ENCODE measurements at regions not wholly inside any gene's neighbourhood (a gene's known extent, or its start where the extent isn't known, plus 50 kb on each side); places are given as distances from the start of the nearest gene placed in this dataset.
A peak's percentile ranks its signal among the peaks of the same experiment; 100 is the strongest.

DNA sequence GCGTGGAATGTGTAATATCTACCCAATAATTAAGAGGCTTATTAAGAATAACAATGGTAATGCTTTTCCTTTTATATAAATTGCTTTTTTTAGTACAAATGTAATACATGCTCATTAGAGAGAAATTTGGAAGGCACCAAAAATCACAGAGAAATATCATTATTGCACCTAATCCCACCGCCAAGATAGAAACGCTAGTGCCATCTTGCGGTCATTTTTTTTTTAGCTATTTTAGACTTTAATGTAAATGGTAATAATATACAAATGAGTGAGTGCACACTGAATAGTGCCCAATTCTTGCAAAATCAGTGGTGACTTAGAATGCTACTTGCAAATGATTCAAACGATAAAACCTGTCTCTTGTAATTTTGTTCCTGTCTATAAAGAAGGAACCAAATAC, 576.8 kb upstream of the TMEM132C start:
- no peaks in the 10 kb centered on the region for H3K4me1 Mint-ChIP-seq
- ATAC-seq, result no peak
- peaks cover 95% of the 10 kb centered on the region for H3K9me3 Mint-ChIP-seq
- Histone ChIP-seq H3K27ac (ENCODE audit: low read depth) (no peak overlapping the region), H3K9me2 (ENCODE audit: insufficient read depth) (no peaks in the 10 kb centered on the region), H3K4me2 (no peak overlapping the region), H3F3A (replicated peaks; ENCODE audit: low read depth) (no peaks in the 10 kb centered on the region), H2AFZ (no peak overlapping the region), H3K4me1 (ENCODE audit: insufficient read depth) (peaks cover 17% of the 10 kb centered on the region; the same call in 1 of the 2 replicates), H3K36me3 (ENCODE audit: insufficient read depth) (no peaks in the 10 kb centered on the region), H3K79me2 (replicated peaks; ENCODE audit: insufficient read depth) (no peaks in the 10 kb centered on the region), H4K20me1 (replicated peaks; ENCODE audit: insufficient read depth) (no peaks in the 10 kb centered on the region), H3K4me3 (no peak overlapping the region), H3K27me3 (ENCODE audit: insufficient read depth) (no peaks in the 10 kb centered on the region)
- H3K36me3 Mint-ChIP-seq (ENCODE audit: low read depth), result peaks cover 22% of the 10 kb centered on the region; the same call in 2 of the 3 replicates
- no peaks in the 10 kb centered on the region for H3K27me3 Mint-ChIP-seq (ENCODE audit: insufficient read depth, low read depth, poor library complexity)
- H3K27ac Mint-ChIP-seq, result no peak overlapping the region
- TF ChIP-seq, protein P1, sequence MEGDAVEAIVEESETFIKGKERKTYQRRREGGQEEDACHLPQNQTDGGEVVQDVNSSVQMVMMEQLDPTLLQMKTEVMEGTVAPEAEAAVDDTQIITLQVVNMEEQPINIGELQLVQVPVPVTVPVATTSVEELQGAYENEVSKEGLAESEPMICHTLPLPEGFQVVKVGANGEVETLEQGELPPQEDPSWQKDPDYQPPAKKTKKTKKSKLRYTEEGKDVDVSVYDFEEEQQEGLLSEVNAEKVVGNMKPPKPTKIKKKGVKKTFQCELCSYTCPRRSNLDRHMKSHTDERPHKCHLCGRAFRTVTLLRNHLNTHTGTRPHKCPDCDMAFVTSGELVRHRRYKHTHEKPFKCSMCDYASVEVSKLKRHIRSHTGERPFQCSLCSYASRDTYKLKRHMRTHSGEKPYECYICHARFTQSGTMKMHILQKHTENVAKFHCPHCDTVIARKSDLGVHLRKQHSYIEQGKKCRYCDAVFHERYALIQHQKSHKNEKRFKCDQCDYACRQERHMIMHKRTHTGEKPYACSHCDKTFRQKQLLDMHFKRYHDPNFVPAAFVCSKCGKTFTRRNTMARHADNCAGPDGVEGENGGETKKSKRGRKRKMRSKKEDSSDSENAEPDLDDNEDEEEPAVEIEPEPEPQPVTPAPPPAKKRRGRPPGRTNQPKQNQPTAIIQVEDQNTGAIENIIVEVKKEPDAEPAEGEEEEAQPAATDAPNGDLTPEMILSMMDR (conservative IDR thresholded peaks at IDR 0.05; ENCODE audit: low read depth in 2 of 2), result peak in 1 of 2 experiments; percentile 61; a peak in 3 of 4 replicates
- TF ChIP-seq, protein P2, sequence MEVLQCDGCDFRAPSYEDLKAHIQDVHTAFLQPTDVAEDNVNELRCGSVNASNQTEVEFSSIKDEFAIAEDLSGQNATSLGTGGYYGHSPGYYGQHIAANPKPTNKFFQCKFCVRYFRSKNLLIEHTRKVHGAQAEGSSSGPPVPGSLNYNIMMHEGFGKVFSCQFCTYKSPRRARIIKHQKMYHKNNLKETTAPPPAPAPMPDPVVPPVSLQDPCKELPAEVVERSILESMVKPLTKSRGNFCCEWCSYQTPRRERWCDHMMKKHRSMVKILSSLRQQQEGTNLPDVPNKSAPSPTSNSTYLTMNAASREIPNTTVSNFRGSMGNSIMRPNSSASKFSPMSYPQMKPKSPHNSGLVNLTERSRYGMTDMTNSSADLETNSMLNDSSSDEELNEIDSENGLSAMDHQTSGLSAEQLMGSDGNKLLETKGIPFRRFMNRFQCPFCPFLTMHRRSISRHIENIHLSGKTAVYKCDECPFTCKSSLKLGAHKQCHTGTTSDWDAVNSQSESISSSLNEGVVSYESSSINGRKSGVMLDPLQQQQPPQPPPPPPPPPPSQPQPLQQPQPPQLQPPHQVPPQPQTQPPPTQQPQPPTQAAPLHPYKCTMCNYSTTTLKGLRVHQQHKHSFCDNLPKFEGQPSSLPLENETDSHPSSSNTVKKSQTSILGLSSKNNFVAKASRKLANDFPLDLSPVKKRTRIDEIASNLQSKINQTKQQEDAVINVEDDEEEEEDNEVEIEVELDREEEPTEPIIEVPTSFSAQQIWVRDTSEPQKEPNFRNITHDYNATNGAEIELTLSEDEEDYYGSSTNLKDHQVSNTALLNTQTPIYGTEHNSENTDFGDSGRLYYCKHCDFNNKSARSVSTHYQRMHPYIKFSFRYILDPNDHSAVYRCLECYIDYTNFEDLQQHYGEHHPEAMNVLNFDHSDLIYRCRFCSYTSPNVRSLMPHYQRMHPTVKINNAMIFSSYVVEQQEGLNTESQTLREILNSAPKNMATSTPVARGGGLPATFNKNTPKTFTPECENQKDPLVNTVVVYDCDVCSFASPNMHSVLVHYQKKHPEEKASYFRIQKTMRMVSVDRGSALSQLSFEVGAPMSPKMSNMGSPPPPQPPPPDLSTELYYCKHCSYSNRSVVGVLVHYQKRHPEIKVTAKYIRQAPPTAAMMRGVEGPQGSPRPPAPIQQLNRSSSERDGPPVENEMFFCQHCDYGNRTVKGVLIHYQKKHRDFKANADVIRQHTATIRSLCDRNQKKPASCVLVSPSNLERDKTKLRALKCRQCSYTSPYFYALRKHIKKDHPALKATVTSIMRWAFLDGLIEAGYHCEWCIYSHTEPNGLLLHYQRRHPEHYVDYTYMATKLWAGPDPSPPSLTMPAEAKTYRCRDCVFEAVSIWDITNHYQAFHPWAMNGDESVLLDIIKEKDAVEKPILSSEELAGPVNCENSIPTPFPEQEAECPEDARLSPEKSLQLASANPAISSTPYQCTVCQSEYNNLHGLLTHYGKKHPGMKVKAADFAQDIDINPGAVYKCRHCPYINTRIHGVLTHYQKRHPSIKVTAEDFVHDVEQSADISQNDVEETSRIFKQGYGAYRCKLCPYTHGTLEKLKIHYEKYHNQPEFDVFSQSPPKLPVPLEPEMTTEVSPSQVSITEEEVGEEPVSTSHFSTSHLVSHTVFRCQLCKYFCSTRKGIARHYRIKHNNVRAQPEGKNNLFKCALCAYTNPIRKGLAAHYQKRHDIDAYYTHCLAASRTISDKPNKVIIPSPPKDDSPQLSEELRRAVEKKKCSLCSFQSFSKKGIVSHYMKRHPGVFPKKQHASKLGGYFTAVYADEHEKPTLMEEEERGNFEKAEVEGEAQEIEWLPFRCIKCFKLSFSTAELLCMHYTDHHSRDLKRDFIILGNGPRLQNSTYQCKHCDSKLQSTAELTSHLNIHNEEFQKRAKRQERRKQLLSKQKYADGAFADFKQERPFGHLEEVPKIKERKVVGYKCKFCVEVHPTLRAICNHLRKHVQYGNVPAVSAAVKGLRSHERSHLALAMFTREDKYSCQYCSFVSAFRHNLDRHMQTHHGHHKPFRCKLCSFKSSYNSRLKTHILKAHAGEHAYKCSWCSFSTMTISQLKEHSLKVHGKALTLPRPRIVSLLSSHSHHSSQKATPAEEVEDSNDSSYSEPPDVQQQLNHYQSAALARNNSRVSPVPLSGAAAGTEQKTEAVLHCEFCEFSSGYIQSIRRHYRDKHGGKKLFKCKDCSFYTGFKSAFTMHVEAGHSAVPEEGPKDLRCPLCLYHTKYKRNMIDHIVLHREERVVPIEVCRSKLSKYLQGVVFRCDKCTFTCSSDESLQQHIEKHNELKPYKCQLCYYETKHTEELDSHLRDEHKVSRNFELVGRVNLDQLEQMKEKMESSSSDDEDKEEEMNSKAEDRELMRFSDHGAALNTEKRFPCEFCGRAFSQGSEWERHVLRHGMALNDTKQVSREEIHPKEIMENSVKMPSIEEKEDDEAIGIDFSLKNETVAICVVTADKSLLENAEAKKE (CRISPR knock-in tag; IDR thresholded peaks at IDR 0.05), result no peak
- TF ChIP-seq, protein P3, sequence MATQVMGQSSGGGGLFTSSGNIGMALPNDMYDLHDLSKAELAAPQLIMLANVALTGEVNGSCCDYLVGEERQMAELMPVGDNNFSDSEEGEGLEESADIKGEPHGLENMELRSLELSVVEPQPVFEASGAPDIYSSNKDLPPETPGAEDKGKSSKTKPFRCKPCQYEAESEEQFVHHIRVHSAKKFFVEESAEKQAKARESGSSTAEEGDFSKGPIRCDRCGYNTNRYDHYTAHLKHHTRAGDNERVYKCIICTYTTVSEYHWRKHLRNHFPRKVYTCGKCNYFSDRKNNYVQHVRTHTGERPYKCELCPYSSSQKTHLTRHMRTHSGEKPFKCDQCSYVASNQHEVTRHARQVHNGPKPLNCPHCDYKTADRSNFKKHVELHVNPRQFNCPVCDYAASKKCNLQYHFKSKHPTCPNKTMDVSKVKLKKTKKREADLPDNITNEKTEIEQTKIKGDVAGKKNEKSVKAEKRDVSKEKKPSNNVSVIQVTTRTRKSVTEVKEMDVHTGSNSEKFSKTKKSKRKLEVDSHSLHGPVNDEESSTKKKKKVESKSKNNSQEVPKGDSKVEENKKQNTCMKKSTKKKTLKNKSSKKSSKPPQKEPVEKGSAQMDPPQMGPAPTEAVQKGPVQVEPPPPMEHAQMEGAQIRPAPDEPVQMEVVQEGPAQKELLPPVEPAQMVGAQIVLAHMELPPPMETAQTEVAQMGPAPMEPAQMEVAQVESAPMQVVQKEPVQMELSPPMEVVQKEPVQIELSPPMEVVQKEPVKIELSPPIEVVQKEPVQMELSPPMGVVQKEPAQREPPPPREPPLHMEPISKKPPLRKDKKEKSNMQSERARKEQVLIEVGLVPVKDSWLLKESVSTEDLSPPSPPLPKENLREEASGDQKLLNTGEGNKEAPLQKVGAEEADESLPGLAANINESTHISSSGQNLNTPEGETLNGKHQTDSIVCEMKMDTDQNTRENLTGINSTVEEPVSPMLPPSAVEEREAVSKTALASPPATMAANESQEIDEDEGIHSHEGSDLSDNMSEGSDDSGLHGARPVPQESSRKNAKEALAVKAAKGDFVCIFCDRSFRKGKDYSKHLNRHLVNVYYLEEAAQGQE (IDR thresholded peaks at IDR 0.05; ENCODE audit: unreplicated experiment), result no peak
- DNase-seq (ENCODE audit: low spot score), result peak; percentile 3
- H3K4me3 Mint-ChIP-seq, result no peak overlapping the region
